Liver (tissue), 3 donors: ENCODE measurements at regions not wholly inside any gene's neighbourhood (a gene's known extent, or its start where the extent isn't known, plus 50 kb on each side); places are given as distances from the start of the nearest gene placed in this dataset.

Source experiments
- FOXA1 ChIP-seq: IDR thresholded peaks from 2 replicates; pipeline ENCODE4 v1.6.1; 2016; ENCODE audit warnings: antibody characterized with exemption
- GABPA ChIP-seq, 2 donors: IDR thresholded peaks in 1 of 2; conservative IDR thresholded peaks in 1 of 2; 2 replicates each; pipeline ENCODE4 v1.6.1; 2016; ENCODE audit warnings: antibody characterized with exemption in 2 of 2, mild to moderate bottlenecking in 1 of 2, moderate library complexity in 1 of 2
- JUND ChIP-seq, 2 donors: IDR thresholded peaks; 2 replicates each; pipeline ENCODE4 v1.6.1; 2016; ENCODE audit warnings: antibody characterized with exemption in 2 of 2
- TAF1 ChIP-seq: conservative IDR thresholded peaks from 2 replicates; pipeline ENCODE4 v1.6.1; 2016; ENCODE audit warnings: antibody characterized with exemption, mild to moderate bottlenecking
- YY1 ChIP-seq: IDR thresholded peaks from 2 replicates; pipeline ENCODE4 v1.6.1; 2016; ENCODE audit warnings: antibody characterized with exemption, mild to moderate bottlenecking
- TF ChIP-seq, protein P1 (sequence below): fragments of 150-350 bp; IDR thresholded peaks from 2 replicates; pipeline ENCODE4 v1.5.1; 2017; ENCODE audit warnings: improper control_type of control experiment, low read depth, low read length; ENCODE audit not compliant: missing input control
- TF ChIP-seq, protein P2 (sequence below): IDR thresholded peaks from 2 replicates; pipeline ENCODE4 v1.6.1; 2016; ENCODE audit warnings: antibody characterized with exemption
- TF ChIP-seq, protein P3 (sequence below): IDR thresholded peaks from 2 replicates; pipeline ENCODE4 v1.6.1; 2016; ENCODE audit warnings: antibody characterized with exemption, mild to moderate bottlenecking
- TF ChIP-seq, protein P4 (sequence below): IDR thresholded peaks from 2 replicates; pipeline ENCODE4 v1.6.1; 2016; ENCODE audit warnings: antibody characterized with exemption
- donor health status: healthy.
- donor health status: healthy.

DNA sequence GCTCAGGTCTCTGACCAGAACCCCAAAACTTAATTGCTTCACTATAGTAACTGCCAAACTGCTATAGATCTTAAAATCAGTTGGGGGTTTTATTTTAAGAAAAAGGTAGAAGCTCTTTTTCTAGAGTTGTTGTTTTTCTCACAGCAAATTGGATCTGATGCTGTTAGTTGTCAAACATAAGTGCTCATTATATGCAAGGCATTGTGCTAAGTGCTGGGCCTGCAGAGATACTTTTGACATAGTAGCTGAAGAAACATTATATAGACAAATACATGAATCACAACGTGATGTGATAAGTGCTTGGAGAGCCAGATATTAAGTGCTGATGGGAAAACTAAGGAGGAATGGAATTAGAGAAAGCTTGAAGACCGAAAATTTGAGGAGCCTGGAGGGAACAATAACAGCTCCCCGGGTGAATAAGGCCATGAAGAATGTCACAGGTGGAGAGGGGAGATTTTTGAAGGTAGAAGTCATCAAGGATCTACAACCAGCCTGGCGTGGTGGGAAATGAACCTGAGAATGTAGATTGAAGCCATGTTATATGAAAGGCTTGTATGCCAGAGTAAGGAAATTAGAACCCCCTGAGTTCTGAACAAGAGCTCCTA, 126.5 kb downstream of the DYRK2 start:
- TF ChIP-seq TAF1 (no peak), YY1 (no peak), FOXA1 (no peak), GABPA (IDR thresholded peaks at IDR 0.05 in 1 of 2, conservative IDR thresholded peaks at IDR 0.05 in 1 of 2) (no peak), JUND (IDR thresholded peaks at IDR 0.05) (no peak)
- TF ChIP-seq, protein P1, sequence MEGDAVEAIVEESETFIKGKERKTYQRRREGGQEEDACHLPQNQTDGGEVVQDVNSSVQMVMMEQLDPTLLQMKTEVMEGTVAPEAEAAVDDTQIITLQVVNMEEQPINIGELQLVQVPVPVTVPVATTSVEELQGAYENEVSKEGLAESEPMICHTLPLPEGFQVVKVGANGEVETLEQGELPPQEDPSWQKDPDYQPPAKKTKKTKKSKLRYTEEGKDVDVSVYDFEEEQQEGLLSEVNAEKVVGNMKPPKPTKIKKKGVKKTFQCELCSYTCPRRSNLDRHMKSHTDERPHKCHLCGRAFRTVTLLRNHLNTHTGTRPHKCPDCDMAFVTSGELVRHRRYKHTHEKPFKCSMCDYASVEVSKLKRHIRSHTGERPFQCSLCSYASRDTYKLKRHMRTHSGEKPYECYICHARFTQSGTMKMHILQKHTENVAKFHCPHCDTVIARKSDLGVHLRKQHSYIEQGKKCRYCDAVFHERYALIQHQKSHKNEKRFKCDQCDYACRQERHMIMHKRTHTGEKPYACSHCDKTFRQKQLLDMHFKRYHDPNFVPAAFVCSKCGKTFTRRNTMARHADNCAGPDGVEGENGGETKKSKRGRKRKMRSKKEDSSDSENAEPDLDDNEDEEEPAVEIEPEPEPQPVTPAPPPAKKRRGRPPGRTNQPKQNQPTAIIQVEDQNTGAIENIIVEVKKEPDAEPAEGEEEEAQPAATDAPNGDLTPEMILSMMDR: no peak
- TF ChIP-seq, protein P2, sequence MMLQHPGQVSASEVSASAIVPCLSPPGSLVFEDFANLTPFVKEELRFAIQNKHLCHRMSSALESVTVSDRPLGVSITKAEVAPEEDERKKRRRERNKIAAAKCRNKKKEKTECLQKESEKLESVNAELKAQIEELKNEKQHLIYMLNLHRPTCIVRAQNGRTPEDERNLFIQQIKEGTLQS: no peak
- TF ChIP-seq, protein P3, sequence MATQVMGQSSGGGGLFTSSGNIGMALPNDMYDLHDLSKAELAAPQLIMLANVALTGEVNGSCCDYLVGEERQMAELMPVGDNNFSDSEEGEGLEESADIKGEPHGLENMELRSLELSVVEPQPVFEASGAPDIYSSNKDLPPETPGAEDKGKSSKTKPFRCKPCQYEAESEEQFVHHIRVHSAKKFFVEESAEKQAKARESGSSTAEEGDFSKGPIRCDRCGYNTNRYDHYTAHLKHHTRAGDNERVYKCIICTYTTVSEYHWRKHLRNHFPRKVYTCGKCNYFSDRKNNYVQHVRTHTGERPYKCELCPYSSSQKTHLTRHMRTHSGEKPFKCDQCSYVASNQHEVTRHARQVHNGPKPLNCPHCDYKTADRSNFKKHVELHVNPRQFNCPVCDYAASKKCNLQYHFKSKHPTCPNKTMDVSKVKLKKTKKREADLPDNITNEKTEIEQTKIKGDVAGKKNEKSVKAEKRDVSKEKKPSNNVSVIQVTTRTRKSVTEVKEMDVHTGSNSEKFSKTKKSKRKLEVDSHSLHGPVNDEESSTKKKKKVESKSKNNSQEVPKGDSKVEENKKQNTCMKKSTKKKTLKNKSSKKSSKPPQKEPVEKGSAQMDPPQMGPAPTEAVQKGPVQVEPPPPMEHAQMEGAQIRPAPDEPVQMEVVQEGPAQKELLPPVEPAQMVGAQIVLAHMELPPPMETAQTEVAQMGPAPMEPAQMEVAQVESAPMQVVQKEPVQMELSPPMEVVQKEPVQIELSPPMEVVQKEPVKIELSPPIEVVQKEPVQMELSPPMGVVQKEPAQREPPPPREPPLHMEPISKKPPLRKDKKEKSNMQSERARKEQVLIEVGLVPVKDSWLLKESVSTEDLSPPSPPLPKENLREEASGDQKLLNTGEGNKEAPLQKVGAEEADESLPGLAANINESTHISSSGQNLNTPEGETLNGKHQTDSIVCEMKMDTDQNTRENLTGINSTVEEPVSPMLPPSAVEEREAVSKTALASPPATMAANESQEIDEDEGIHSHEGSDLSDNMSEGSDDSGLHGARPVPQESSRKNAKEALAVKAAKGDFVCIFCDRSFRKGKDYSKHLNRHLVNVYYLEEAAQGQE: no peak
- TF ChIP-seq, protein P4, sequence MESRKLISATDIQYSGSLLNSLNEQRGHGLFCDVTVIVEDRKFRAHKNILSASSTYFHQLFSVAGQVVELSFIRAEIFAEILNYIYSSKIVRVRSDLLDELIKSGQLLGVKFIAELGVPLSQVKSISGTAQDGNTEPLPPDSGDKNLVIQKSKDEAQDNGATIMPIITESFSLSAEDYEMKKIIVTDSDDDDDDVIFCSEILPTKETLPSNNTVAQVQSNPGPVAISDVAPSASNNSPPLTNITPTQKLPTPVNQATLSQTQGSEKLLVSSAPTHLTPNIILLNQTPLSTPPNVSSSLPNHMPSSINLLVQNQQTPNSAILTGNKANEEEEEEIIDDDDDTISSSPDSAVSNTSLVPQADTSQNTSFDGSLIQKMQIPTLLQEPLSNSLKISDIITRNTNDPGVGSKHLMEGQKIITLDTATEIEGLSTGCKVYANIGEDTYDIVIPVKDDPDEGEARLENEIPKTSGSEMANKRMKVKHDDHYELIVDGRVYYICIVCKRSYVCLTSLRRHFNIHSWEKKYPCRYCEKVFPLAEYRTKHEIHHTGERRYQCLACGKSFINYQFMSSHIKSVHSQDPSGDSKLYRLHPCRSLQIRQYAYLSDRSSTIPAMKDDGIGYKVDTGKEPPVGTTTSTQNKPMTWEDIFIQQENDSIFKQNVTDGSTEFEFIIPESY: no peak
